ENCODE measurements at regions not wholly inside any gene's neighbourhood (a gene's known extent, or its start where the extent isn't known, plus 50 kb on each side); places are given as distances from the start of the nearest gene placed in this dataset. TPM values are rescaled to one million over a fixed set of nuclear protein-coding genes. Genes with fewer than 3 reads are reported as not detected.
"Not testable (repeated sequence)": the region's sequence is repeated elsewhere in the genome, so short reads cannot be mapped to it uniquely, and the experiment has no call there.

DNA sequence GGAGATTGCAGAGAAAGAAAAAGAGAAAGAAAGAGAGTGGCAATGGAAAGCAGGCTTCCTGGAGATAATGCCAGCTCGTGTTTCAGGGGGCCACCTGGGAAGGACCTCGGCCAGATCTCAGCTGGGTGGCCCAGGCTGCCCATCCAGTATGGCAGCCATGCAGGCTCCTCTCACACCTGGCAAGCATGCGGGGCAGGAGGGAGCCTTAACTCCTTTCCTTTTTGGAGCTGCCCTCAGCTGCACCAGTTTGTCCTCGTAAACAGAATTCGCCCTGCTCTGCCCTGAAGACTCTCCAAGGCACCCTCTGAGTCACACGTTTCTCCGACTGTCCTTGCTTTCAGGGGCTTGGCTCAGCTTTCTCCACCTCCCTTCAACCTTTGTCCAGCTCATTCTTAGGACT is 59.5 kb upstream of the IGFBP5 start:
- POLR2A ChIA-PET: no interaction called here
- TF ChIP-seq, protein P1, sequence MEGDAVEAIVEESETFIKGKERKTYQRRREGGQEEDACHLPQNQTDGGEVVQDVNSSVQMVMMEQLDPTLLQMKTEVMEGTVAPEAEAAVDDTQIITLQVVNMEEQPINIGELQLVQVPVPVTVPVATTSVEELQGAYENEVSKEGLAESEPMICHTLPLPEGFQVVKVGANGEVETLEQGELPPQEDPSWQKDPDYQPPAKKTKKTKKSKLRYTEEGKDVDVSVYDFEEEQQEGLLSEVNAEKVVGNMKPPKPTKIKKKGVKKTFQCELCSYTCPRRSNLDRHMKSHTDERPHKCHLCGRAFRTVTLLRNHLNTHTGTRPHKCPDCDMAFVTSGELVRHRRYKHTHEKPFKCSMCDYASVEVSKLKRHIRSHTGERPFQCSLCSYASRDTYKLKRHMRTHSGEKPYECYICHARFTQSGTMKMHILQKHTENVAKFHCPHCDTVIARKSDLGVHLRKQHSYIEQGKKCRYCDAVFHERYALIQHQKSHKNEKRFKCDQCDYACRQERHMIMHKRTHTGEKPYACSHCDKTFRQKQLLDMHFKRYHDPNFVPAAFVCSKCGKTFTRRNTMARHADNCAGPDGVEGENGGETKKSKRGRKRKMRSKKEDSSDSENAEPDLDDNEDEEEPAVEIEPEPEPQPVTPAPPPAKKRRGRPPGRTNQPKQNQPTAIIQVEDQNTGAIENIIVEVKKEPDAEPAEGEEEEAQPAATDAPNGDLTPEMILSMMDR (IDR thresholded peaks at IDR 0.05; ENCODE audit: insufficient read depth, low read depth, low read length): no peak
- CTCF ChIA-PET: interaction anchor here (1.7 kb wide), 1 partner anchor 9 kb away, joined by 3 read pairs; no protein-coding TSS in a partner anchor
- H3K27me3 ChIP-seq (ENCODE audit: control insufficient read depth, insufficient read depth, low read length): peaks cover 15% of the 10 kb centered on the region
- H3K36me3 ChIP-seq (ENCODE audit: control insufficient read depth, insufficient read depth, low read length): no peaks in the 10 kb centered on the region
- no peak for DNase-seq (ENCODE audit: low read depth)
- H3K4me3 ChIP-seq (ENCODE audit: low read depth, low read length): no peak overlapping the region

DNA sequence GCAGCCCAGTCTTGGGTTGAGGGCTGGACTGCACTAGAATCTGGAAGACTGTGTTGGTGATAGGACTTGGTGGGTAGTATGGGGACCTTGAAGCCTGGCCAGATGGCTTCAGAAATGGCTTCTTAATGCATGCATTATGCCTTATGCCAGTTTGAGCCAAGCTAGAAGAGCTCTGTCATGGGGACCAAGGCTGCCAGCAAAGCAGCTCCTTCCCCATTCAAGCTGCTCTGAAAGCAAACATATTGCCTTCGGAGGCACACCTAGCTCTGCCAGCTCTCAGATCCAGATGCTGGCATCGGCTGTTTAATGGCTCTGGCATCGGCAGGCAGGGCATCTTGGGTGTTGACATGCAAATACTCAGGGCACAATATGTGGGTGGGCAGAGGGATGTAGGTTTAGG is 59.0 kb upstream of the IGFBP5 start:
- no peak for DNase-seq (ENCODE audit: low read depth)
- POLR2A ChIA-PET: no interaction called here
- Histone ChIP-seq H3K36me3 (ENCODE audit: control insufficient read depth, insufficient read depth, low read length) (no peaks in the 10 kb centered on the region), H3K4me3 (ENCODE audit: low read depth, low read length) (no peak overlapping the region), H3K27me3 (ENCODE audit: control insufficient read depth, insufficient read depth, low read length) (peaks cover 15% of the 10 kb centered on the region)
- CTCF ChIA-PET: no interaction called here
- TF ChIP-seq, protein P1 (IDR thresholded peaks at IDR 0.05; ENCODE audit: insufficient read depth, low read depth, low read length): no peak

DNA sequence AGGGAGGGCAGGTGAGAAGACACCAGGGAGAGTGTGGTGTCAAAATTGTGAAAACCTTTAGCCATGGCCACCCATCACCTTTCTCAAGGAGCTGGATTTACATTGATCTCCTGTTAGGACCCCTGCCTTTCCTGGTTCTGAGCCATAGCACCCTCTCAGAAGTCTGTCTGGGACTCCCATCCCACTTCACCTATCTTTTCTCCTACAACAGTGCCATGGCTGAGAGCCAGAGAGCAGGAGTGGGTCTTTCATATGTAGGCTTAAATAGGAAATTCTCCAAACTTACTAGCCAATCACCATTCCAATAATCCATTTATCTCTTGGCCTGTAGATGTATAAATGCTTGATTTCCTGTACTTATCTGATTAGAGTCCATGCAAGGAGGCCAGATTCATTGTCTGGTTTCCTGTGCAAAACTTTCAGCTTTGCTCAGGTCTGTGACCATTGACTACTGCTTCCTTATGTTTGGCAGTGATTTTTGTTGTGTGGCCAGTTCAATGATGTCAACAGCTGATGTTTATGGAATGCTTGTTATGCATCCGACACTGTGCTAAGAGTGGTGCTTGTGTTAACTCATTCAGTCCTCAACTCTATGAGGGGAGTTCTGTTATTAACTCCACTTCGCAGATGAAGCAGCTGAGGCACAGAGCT is 57.6 kb upstream of the IGFBP5 start:
- POLR2A ChIA-PET: no interaction called here
- Histone ChIP-seq H3K36me3 (ENCODE audit: control insufficient read depth, insufficient read depth, low read length) (no peaks in the 10 kb centered on the region), H3K4me3 (ENCODE audit: low read depth, low read length) (no peak overlapping the region), H3K27me3 (ENCODE audit: control insufficient read depth, insufficient read depth, low read length) (peaks cover 15% of the 10 kb centered on the region)
- CTCF ChIA-PET: no interaction called here
- TF ChIP-seq, protein P1 (IDR thresholded peaks at IDR 0.05; ENCODE audit: insufficient read depth, low read depth, low read length): no peak
- DNase-seq (ENCODE audit: low read depth): no peak

DNA sequence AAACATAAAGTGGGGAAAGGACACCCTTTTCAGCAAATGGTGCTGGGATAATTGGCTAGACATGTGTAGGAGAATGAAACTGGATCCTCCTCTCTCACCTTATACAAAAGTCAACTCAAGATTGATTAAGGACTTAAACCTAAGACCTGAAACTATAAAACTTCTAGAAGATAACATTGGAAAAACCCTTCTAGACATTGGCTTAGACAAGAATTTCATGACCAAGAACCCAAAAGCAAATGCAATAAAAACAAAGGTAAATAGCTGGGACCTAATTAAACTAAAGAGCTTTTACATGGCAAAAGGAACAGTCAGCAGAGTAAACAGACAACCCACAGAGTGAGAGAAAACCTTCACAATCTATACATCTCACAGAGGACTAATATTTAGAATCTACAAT is 55.4 kb upstream of the IGFBP5 start:
- POLR2A ChIA-PET; CTCF ChIA-PET; H3K4me3 ChIP-seq (ENCODE audit: low read depth, low read length); DNase-seq (ENCODE audit: low read depth); H3K36me3 ChIP-seq (ENCODE audit: control insufficient read depth, insufficient read depth, low read length): not testable (repeated sequence)
- H3K27me3 ChIP-seq (ENCODE audit: control insufficient read depth, insufficient read depth, low read length): peaks cover 13% of the 10 kb centered on the region

GRCh38 chr2:216746268-216746667 is 50.9 kb upstream of the IGFBP5 start:
- H3K4me3 ChIP-seq (ENCODE audit: low read depth, low read length); H3K27me3 ChIP-seq (ENCODE audit: control insufficient read depth, insufficient read depth, low read length): not testable (repeated sequence)

DNA sequence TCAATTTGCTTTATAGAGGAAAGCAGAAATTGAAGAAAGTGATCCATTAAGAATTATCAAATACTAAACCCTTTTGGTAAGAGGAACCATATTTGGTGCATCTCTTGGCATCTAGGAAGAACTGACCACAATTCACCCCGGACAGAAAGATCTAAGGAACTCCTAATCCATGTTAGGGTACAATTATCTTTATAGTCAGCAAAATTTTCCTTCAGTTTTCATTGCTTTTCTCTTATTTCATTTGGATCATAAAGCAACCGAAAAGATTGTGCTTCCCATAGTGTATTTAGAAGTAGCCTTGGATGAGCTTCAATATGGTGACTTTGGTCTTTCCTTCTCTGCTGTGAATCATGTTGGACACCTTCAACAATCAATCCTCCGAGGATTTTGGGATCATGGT is 50.1 kb upstream of the IGFBP5 start:
- TF ChIP-seq, protein P1 (IDR thresholded peaks at IDR 0.05; ENCODE audit: insufficient read depth, low read depth, low read length): no peak
- Histone ChIP-seq H3K4me3 (ENCODE audit: low read depth, low read length) (no peak overlapping the region), H3K36me3 (ENCODE audit: control insufficient read depth, insufficient read depth, low read length) (no peaks in the 10 kb centered on the region), H3K27me3 (ENCODE audit: control insufficient read depth, insufficient read depth, low read length) (peaks cover 4% of the 10 kb centered on the region)
- no peak for DNase-seq (ENCODE audit: low read depth)
- CTCF ChIA-PET: interaction anchor here (1.0 kb wide), 1 partner anchor 10 kb away, joined by 3 read pairs; no protein-coding TSS in a partner anchor
- POLR2A ChIA-PET: no interaction called here

More at GRCh38 chr2:216746268-216746667, 50.9 kb upstream of the IGFBP5 start:
- POLR2A ChIA-PET; DNase-seq (ENCODE audit: low read depth); H3K36me3 ChIP-seq (ENCODE audit: control insufficient read depth, insufficient read depth, low read length): not testable (repeated sequence)
- CTCF ChIA-PET: interaction anchor here (1.0 kb wide), 1 partner anchor 9 kb away, joined by 3 read pairs; no protein-coding TSS in a partner anchor

Small RNA genes lying in the stretch of these regions (small RNA-seq; reads per million reads assigned to genes)
- gene RNA5SP120 (ENCODE audit: insufficient read length, low read depth, low replicate concordance): not detected
